HG03571 (cell line): ENCODE measurements at regions not wholly inside any gene's neighbourhood (a gene's known extent, or its start where the extent isn't known, plus 50 kb on each side); places are given as distances from the start of the nearest gene placed in this dataset.

ENCODE experiments used
- ATAC-seq: cut with Tn5 transposase; IDR thresholded peaks from one replicate; pipeline ENCODE4 v1.9.1; 2021; ENCODE audit not compliant: unreplicated experiment

DNA sequence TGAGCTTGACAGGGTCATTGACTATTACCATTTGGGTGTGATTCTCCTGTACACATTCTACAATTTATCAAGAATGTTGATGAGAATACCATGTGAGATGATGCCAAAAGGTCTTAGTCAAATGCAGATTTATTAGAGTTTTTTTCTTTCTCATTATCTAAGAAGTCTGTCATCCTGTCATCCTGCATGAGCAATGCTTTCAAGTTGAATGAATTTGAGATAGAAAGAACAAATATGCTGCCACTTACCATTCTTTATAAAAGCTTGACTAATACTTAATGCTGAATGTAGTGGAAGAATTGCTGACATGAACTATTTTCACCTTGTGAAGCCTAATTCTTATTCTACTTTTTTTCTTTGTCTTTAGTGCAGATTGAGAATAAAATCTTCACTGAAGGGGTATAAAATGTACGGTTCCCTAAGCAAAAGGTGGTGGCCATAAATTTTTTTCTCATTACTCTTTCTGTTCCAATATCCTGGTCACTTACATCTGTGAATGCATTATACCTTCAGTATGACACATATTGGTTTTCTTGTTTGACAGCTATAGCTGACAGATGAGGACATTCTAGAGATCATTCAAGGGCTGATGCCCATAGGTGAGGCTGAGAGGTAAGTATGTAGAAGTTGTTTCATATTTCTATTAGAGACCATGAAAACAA, 1434.7 kb downstream of the SLITRK1 start:
- no peak for ATAC-seq

DNA sequence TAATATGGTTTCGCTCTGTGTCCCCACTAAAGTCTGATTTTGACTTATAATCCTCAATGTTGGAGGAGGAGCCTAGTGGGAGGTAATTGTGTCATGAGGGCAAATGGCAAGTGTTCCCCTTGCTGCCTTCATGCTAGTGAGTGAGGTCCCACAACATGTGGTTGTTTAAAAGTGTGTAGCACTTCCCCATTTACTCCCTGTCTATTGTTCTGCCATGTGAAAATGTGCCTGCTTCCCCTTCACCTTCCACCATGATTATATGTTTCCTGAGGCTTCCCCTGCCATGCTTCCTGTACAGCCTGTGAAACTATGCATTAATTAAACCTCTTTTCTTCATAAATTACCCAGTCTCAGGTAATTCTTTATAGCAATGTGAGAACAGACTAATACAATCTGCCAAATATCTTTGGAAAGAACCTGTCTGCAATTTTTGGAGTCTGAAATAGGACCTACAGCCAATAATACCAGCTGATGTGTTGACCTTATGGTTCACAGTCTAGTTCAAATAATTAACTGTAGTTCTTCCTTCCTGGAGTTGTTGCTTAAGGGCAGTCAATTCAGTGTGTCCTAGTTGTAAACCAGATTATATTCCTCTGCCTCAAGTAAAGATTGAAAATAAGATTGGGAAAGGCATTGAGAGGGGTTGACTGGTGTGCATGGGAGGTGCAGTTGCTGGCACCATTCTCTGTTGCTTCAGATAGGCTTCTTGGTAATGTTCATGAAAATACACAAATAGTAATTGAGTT, 1442.9 kb downstream of the SLITRK1 start:
- ATAC-seq = no peak

DNA sequence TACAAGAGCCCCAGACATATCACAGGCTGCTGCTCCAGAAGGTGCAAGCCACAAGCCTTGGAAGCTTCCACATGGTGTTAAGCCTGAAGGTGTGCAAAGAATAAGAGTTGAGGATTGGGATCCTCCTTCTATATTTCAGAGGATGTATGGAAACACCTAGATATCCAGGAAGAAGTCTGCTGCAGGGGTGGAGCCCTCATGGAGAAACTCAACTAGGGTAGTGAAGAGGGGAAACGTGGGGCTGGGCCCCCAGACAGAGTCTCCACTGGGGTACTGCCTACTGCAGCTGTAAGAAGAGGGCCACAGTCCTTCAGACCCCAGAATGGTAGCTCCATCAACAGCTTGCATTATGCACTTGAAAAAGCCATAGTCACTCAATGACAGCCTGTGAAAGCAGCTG, 1444.0 kb downstream of the SLITRK1 start:
- ATAC-seq = no peak

DNA sequence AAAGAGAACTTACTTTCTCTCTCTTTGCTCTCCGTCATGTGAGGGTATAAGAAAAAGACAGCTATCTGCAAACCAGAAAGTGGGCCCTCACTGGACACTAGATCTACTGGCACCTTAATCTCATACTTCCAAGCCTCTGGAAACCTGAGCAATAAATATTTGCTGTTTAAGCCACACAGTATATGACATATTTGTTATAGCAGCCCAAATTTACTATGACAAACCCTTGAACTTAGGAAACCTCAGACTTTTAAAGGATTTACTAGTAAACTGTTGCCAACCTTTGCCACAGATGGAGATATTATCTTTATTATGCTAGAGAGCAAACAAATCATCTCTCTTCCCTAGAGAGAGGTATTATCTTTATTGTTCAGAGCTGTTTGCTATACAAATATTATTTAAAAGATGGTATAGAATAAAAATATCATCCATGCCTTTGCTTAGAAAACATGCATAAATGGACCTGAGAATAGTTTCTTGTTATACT, 1446.1 kb downstream of the SLITRK1 start:
- no peak for ATAC-seq

DNA sequence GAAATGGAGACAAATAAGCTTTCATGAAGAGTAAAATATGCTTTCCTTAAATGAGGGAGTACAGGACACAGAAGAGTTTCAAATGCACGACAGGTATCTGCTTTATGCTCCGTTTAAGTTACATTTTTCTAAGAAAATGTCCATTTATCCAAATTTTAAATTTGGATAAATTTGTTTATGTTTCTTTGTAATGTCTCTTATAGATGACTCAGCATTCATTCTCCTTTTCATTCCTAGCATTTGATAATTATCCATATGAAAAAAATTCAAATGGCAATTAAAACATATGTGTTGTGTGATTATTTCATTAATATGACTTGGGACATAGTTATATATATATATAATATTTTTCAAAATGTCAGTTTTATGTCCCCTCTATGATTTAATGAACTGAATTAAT, 1449.3 kb downstream of the SLITRK1 start:
- no peak for ATAC-seq

DNA sequence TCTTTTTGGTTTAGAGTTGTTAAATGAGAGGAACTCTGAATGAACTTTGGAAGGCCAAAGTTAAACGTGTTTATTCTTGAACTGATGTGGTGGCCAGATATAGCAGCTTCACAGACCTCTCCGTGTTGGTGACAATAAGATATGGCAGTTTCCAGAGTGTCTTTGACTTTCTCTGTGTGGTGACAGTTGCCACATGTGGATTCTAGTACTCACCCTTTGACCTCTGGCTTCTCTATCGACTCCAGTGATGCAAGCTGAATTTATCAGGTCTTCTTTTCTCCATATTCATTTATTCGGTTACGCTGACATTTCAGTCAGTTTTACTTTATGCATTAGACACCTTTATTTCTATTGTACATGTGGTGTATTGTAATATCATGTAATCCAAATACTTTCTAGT, 1469.5 kb downstream of the SLITRK1 start:
- no peak for ATAC-seq

DNA sequence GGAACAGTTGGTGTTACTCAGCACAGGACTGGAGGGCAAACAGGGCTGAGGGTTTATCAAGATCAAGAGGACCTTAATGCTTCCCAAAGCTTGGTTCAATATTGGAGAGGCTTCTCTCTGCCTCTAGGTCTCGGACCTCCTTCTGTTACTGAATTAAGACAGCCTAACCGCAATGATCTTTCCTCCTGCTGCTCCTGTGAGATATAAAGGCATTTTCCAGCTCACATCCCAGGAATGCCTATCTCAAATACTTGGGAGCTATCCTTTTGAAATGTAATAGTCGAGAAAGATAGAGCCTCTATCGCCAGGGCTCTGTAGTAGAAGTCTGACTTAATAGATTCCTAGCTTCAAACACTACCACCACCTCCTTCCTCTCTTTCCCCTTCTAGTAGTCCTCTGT, 1475.0 kb downstream of the SLITRK1 start:
- ATAC-seq = no peak

DNA sequence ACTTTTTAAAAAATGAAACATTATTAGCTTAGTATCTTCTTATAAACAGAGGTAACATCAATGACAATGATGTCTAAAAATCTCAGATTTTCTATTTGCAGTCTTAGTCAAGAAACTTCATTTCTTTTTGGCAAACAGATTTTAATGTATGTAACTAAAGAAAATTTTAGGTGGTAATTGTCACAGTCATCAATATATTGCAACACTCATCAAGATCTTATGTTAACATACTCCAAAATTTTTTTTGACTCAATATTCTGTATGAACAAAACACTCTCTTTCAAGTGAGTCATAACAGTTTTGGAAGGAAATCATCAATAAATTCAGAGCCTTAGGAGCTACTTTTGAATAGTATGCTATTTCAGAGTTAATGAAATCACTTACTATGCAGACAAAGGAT, 1507.6 kb downstream of the SLITRK1 start:
- no peak for ATAC-seq

DNA sequence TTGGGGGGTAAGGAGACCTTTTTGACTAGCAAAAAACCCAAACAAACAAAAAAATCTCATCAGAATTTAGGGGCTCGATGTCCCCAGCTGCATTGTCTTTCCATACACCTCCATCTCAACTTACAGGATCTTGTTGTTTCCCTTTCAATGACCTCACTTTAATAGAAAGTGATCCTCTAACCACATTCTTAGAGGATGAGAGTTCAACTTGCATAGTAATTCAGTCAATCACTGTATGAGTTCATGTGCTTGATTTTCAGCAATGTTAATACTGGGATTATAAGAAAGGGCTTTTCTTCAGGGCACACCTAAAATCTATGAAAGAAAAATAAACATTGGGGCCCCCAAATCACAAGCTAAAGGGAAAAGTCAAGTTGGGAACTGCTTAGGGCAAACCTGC, 1512.0 kb downstream of the SLITRK1 start:
- ATAC-seq = no peak

DNA sequence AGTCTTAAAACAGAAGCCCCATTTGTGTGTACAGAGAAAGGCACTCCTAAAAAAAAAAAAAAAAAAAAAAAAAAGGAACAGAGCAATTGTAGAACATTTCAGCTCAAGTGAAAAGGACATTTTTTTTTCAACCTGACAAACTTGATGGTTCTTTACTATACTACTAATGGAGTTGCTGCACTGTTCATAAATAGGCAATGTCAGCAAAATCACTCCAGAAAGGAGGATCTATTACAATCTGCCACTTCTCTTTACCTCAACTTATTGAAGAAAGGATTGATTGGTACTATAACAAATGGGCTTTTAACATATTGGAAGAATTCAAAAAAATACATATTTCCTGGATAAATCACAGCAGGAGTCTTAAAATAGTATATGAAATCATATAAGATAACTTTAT, 1517.7 kb downstream of the SLITRK1 start:
- no peak for ATAC-seq

DNA sequence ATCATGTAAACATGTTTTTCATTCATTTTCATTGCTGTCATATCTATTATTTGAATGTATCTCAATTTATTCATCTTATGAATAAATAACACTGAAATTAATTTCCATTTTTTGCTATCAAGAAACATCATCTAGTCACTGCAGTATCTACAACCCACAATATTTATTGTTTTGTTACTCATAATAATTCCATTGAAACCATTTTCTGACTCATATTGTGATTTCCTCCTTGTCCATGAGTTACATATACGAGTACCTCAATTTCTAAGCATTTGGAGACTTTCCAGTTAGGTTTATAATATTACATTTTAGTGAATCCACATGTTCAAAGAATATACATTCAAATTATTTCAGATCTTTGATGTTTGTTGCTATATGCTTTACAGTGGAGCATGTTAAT, 1524.0 kb downstream of the SLITRK1 start:
- ATAC-seq = no peak

DNA sequence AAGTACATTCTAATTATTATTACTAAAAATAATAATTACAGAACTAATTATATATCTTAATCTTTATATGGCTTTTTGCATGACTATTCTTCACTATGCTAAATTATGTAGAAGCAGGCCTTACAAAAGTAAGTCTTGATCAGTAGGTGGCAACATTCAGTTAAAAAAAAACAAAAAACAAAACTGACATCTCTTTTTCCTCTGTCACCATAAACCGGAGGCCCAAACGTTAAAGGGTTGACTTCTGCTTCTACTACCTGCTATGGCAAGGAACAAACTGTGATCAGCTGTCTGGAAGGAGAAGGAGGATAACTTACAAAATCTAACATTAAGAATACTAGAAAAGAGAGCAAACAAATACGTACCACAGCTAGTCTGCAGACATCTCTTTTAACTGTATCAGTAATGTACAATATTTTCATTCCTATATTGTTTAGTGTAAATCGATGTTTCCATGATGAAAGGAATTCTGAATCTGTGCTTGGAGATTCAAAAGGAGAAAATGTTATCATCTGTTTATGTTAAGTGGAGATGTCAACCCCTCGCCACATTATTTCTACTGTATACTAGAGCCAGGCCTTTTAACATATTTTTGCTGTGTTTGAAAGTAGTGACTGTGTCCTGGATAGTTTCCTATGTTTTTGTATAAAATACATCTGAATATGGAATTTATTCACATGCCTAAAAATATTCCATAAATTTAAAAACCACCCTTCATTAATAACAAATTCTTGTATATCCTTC, 1525.4 kb downstream of the SLITRK1 start:
- ATAC-seq = no peak

DNA sequence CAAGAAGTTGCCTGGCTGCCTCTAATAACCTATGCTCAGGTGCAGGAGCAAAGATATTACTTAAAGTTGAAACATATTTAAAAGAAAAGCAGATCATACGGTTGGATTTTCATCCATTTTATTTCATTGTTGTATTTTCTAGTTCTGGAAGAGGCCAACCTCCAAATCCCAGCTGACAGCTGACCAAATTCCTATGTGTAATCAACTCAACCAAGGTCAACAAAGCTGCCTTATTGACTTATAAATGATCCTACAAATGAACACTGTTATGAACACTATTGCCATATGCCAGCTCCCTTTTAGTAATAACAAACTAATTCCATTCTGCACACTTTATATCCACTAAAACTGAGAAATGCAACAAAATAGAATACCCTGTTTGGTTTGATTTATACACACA, 1537.4 kb downstream of the SLITRK1 start:
- ATAC-seq = no peak

DNA sequence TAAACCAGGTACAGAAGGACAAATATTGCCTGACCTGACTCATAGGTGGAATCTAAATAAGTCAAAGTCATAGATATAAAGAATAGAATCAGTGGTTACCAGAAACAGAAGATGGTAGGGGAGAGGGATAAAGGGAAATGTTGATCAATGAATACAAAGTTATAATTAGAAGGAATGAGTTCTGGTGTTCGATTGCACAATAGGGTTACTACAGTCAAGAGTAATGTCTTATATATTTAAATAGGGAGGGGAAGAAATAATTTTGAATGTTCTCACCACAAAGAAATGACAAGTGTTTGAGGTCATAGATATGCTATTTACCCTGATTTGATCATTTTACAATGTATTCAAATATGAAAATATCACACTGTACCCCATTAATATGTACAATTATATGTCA, 1541.2 kb downstream of the SLITRK1 start:
- no peak for ATAC-seq

DNA sequence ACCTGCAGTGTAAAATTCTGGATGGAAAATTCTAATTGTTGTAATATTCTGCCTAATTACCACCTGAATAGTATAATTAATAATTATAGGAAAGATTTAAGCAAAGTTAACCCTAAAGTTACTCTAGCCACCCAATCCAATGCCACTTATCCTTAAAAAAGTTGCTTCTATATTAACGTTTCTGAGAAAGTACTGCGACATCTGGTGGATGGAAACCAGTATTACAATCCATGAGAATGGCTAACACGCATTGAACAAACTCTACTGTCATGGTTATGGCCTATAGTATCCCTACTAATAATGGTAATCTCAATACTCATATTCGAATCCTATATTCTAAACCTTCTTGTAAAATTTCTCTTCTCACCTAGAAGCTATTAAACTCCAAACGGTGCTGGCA, 1551.8 kb downstream of the SLITRK1 start:
- no peak for ATAC-seq

DNA sequence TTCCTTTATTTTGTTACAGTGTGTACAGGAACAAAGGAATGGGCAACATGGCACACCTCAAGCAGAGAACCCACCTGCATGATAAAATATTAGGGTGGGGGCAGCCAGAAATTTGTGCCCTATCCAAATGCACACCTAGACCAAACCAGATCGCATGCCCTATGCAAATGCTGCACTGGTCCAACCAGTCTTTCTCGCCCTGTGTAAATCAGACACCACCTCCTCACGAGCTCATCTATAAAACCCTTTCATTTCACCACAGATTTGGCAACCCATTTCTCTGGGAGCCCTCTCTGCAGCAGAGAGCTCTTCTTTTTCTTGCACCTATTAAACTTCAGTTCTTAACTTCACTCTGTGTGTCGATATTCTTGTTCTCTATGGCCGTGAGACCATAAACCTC, 1559.2 kb downstream of the SLITRK1 start:
- ATAC-seq = no peak

DNA sequence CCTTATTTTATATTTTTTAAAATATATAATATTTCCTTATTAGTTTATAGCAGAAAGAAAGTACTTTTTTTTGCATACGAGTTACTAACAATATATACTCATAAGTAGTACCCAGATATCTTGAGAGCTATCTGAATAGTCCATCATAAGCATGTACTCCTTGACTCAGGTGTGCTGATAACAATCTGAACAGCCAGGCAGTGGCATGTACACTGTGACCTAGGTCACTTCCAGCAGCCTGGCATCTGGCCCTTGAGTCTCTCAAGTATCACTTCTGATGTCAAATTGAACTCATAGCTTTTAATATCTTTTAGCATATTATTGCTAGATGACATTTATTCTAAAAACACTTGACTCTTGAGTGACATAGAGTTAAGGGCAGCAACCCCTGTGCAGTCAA, 1576.7 kb downstream of the SLITRK1 start:
- ATAC-seq = no peak

DNA sequence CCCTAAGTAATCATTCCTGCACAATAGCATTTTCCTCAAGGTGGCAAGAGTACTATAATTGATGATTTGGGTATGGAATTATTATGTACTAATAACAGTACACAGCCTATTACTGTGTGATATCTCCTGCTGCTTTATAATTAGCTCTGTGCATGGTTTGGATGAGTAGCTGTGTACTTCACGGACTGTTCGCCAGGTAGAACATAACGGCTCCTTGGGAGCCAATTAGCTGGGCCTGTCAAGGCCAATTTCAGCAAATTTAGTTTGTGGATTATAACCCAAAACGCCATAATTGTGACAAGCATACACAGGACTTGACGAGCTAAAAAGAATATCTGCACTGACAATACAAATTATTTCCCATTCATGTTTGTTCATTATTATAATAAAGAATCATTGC, 1584.2 kb downstream of the SLITRK1 start:
- no peak for ATAC-seq

DNA sequence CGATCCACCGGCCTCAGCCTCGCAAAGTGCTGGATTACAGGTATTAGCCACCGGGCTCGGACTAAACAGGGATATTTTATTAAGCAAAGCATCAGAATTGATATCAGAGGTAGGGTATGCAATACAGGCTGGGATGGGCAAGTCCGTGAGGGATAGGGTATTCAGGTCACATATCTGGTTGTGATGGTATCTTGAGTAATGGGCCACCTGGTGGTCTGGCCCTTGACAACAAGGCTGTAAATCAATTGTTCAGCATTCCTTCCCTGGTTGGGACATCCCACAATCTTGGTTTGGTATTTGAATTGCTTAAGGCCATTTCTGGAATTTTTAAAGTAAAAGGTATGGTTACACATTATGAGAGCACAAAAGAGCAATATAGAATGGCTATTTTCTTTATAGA, 1588.0 kb downstream of the SLITRK1 start:
- ATAC-seq = no peak

DNA sequence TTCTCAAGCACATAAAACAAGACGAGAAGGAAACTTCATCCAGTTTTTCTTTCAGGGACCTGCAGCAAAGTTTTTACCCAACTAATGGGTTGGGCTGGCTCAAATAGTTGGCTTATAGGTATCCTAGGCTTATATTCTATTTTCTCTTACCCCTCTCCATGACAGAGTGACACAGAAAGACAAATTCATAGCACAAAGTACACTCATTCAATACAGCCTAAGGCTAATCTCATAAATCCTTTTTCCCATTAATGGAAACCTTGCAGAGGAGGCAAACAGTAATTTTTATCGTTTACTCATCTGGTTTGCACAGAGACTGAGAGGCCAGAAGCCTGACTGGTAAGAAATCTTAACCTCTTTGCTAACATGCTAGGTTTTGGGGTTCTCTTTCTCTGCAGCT, 1589.9 kb downstream of the SLITRK1 start:
- ATAC-seq = no peak

DNA sequence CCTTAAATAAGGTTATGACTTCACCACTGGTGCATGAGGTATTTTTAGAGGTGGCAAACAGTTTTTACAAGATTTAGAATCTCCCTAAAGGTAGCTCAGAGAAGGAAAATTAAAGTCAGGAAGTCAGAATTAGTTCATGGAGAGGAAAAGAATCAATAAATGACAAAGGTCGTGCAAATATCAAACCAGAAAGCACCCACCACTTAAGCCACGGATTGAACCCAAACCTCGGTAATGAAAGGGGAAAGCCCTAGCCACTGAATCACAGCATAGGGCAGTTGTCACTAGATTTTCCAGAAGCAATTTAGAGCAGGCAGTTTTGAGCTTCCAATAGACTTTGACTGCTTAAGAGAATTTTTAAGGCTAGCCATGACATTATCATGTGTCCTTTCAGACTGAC, 1590.4 kb downstream of the SLITRK1 start:
- ATAC-seq = no peak

DNA sequence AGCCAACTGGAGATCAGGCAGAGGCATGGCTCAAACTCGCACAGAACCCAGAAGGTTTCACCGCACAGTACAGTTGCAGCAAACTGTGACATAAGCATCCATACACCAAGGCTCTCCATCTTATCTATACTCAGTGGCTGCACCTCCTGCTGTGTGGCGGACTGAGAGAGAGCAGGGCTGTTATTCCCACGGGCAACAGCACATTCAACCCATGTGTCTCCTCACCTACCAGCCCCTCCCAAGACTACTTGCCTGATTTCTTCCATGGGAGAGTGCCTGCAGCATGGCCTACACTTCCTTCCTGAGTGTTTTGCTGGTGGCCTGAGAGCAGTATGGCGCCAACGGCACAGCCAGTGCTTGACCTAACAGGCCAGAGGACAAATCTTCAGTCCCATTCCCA, 1606.6 kb downstream of the SLITRK1 start:
- no peak for ATAC-seq
